ENCODE measurements at regions not wholly inside any gene's neighbourhood (a gene's known extent, or its start where the extent isn't known, plus 50 kb on each side); places are given as distances from the start of the nearest gene placed in this dataset.

DNA sequence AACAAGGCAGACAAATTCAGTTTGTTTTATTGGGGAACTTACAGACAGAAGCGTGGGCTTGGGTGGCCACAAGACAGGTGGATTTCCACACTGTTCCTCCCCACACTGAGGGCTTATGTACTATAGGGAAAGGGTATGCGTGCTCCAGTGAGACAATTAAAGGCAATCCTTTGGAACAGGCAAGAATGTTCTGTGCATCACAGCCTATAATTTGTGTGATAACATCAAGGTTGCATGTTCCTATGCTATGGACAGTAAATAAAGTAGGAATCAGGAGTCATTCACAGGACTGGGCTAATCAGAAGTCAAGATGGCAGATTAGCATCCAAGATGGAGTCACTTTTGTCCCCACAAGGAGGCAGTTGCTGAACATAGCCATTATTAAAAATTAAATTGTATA is 84.6 kb upstream of the TRIM2 start:
- TF ChIP-seq YY1 (IDR thresholded peaks at IDR 0.05; ENCODE audit: insufficient read depth, insufficient read length) (no peak), SUZ12 (IDR thresholded peaks at IDR 0.05; ENCODE audit: extremely low read depth, insufficient read depth, insufficient read length) (no peak)
